ENCODE measurements at regions not wholly inside any gene's neighbourhood (a gene's known extent, or its start where the extent isn't known, plus 50 kb on each side); places are given as distances from the start of the nearest gene placed in this dataset.
"Not testable (repeated sequence)": the region's sequence is repeated elsewhere in the genome, so short reads cannot be mapped to it uniquely, and the experiment has no call there.

DNA sequence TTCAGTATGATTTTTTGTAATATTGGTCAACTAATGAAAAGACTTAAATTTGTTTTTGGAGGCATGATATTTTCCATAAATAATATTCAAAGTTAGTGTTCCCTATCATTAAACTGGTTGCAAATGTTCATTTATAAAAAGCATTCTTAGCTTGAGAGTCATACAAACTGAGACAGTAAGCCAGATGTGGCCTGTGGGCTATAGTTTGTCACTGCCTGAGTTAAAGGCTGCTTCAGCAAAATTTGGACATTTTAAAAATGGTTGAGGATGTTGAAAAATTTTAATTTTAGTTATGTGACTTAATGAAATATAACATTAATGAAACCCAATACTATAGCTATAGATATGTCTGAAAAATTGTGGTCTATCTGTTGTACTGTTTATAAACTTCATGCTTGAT, 180.2 kb upstream of the CACNA2D1 start:
- no peak for DNase-seq

DNA sequence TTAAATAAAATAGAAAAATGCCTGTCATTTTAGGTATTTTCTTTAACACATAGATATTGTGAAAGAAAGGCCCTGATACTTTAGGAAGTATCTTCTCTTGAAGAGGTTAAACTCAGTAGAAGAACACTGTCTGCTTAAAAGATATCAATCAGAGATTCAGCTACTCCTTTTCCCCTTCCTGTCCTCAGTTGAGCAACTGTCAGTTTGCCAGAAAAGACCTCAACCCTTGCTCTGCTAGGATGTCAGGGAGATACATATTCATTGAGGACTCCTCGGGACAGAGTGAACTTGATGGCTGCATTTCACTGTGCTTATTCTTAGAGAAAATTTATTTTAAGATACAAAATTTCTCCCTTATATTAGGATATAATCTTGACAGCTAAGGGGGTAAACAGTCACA, 173.6 kb upstream of the CACNA2D1 start:
- DNase-seq = no peak

DNA sequence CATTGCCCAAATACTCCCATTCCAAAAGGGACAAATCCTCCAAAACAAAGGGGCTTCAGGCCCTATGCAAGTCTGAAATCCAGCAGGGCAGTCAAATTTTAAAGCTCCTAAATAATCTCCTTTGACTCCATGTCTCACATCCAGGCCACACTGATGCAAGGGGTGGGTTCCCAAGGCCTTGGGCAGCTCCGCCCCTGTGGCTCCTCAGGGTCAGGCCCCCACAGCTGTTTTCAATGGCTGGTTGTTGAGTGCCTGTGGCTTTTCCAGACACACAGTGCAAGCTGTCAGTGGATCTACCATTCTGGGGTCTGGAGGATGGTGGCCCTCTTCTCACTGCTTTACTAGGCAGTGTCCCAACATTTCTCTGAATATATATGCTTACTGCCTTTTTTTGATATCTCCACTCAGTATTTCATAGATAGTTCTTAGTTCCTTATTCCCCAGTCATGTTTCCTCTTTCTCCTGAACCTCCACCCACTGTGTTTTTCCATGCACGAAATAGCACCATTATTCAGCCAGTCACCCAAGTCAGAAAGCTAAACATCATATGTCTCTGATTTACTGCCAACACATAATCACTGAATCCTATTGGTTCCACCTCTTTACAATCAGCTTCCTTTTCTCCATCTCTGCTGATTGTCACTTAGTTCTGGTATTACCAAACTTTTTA, 172.6 kb upstream of the CACNA2D1 start:
- no peak for DNase-seq

DNA sequence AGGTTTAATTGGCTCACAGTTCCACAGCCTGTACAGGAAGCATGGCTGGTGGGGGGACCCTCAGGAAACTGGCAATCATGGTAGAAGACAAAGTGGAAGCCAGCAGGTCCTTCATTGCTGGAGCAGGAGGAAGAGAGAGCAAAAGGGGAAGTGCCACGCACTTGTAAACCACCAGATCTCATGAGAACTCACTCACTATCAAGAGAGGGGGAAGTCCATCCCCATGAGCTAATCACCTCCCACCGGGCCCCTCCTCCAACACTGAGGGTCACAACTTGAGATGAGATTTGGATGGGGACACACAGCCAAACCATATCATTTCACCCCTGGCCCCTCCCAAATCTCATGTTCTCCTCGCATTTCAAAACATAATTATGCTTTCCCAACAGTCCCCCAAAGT, 171.9 kb upstream of the CACNA2D1 start:
- DNase-seq = no peak

DNA sequence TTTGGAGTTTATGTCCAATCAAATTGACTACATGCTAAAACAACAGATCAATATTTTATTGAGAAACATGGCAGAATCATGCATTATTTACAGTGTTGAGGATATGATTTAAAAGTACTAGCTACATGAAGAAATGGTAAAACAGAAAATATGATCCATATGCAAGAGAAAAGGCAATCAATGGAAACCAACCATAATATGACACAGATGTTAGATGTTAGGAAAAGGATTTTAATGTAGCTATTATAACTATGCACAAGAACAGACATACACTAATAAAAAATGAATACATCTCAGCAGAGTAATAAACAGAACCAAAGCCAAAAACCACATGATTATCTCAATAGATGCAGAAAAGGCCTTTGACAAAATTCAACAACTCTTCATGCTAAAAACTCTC, 166.2 kb upstream of the CACNA2D1 start:
- DNase-seq = no peak

DNA sequence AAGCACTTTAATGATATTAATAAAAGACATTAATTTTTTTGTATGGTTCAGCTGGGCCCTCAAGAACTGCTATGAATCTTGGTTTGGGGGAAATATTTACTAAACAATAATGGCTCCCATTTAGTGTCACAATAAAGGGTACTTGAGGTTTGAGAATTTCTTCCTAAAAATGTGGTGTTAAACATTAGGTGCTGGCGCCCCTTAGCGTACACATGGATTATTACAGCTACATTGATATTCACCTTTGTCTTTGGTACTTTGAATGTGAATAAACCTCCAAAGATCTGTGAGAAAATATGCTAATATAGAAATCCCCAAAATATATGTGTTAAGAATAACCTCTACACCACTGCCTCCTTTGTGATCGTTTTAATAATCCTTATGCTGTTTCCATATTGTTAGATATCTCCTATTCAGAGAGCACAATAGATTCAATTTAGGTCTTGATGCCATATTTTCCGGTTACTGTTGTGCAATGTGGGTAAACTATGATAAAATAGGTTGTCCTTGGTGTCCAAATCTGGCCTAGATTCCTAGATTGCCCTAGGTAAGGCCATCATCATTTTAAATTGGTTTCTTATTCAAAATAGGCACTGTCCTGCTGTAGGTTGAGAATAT, 161.8 kb upstream of the CACNA2D1 start:
- peak in 1 of 2 experiments; percentile 22 for DNase-seq

DNA sequence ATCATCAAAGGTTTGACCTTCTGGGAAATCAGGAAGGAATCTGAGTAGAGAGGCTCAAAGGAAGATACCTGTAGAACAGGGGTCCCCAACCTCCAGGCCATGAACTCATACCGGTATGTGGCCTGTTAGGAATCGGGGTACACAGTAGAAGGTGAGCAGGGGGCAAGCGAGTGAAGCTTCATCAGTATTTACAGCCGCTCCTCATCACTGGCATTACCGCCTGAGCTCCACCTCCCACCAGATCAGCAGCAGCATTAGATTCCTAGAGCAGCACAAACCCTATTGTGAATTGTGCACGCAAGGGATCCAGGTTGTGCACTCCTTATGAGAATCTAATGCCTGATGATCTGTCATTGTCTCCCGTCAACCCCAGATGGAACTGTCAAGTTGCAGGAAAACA, 158.5 kb upstream of the CACNA2D1 start:
- DNase-seq = no peak

DNA sequence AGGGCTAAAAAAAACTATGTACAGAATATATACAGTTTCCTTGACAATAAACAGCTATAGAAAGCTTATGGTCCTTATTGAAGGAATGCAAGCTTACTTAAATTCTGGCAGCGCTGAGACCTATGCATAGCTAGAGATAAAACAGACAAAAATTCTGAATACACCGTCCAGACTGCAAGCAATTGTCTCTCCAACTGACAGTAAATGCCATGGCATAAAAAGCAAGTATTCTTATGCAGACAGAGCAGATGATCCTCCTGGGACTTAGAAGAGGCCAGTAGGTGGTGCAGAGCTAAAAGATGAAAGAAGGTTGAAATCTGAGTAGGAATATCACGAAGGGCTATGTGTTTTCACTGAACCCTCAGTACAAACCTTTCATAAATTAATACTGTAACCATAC, 157.0 kb upstream of the CACNA2D1 start:
- peak; percentile 21 to 46 for DNase-seq

DNA sequence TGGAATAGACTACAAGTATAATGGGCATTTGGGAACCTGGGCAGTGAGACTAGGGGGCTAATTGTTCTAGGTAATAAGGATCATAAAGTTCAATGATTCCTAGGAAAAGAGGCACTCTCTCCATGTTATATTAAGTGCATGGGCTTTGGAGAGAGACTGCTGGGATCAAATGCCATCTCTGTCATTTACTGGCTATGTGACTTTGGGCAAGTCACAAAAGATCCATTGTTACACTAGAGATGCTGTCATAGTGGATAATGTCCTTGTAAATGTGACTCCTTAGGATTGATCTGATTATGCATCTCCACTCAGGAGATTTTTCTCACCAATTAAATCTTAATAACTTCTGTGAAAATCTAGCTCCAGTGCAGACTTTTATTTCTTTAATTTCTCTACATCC, 156.3 kb upstream of the CACNA2D1 start:
- no peak for DNase-seq

DNA sequence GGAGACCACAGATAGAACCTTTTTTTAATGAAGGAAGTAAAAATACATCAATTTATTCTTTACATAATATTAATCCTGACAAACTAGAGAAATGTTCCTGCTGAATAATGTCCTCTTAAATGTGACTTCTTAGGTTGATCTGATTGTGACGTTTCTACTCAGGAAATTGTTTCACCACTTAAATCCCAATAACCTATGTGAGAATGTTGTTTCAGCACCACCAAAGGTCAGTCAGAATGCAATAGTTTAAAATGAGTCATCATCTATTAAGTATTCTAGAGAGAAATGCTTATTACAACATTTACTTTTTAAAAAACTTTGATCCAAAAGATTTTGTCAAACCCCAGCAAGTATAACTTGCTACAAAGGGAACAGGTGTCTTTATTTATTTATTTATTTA, 155.4 kb upstream of the CACNA2D1 start:
- DNase-seq = no peak

DNA sequence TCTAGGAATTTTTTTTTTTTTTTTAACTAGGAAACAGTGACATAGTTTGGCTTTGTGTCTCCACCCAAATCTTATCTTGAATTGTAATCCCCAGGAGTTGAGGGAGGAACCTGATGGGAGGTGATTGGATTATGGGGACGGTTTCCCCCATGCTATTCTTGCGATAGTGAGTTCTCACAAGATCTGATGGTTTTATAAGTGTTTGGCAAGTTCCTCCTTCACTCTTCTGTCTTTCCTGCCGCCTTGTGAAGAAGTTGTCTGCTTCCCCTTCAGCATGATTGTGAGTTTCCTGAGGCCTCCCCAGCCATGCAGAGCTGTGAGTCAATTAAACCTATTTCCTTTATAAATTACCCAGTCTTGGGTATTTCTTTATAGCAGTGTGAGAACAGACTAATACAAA, 152.2 kb upstream of the CACNA2D1 start:
- not testable (repeated sequence) for DNase-seq

DNA sequence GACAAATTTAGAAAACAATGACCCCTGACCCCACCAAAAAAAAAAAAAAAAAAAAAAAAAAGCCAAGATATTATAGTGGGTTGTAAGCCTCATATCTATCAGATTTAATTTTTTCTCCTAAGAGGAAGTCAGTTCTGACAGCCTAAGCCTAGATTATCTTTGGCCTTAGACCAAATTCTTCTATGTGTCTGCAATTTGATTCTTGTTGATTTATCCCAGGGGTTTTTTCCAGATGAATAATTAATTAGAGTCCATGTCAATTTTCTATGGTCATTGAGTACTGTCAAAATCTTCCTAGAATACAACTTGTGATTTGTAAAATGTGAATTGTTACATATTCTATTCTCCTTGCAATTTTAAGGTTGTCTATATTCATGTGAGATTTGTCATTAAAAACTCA, 151.6 kb upstream of the CACNA2D1 start:
- no peak for DNase-seq

DNA sequence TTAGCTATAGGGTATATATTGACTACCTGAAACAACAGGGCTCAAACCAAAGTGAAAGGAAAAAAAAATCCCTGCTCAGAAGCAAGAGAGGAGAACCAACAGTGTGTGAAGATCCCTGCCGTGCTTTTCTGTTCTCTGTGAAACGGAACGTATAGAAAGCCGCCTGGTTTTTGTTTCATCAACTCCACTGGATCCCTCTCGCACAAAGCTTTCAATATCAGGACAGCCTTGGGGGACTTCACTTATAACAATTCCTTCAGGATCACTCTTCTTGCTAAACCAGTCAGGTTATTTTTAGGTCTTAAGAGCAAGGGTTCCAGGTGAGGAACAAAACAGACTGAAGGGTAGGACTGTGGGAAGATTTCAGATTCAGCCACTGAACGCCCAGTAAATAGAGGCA, 151.1 kb upstream of the CACNA2D1 start:
- peak; percentile 48 to 67 for DNase-seq

DNA sequence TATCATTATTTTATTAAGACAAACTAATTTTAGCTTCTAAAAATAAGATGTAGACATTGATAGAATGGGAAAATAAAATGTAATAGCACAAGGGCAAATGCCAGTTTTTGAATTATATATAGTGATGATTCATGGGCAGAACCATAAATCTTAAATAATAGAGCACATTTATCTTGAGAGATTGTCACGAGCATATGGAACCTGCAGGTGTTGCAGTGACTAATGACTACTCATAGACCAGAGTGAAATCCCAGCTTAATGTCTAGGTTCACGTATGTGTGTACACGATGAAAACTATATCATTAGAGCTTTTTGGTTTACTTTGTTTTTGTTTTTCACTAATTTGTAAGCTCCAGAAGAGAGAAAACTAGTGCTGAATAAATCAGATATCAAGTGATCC, 150.2 kb upstream of the CACNA2D1 start:
- DNase-seq = peak; percentile 8 to 36

DNA sequence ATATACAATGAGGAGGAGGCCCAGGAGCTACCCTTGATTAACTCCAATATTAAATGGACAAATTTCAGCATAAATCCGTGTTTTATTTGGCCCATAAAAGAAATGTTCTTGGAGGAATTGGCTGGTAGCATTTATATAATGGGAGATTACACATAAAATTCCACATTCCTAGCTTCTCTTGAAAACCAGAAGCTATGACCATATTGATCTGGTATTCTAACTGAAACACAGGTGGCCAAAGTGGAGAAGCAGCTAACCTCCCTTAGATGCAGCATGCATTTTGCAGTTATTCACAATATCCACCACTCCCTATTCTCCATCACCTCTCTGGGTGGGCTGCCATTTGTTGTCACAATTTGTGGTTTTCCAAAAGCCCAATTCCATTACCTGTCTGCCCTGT, 148.8 kb upstream of the CACNA2D1 start:
- no peak for DNase-seq

DNA sequence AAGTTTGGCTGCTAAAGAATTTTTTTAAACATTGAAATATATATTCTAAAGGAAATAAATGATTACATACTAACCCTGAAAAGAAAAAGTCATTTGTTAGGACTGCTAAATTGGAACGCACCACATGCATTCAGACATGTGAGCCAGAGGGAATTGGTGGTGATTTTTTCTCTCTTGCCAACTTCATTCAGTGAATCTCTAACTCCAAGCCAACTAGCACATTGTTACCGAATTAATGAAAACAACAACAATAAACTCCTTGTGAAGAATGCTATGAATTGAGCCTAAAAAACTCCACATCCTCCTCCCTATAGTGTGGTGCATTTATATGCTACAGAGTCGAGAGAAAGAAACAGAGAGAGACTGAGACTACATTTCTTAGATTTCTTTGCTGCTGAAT, 135.5 kb upstream of the CACNA2D1 start:
- DNase-seq = no peak

DNA sequence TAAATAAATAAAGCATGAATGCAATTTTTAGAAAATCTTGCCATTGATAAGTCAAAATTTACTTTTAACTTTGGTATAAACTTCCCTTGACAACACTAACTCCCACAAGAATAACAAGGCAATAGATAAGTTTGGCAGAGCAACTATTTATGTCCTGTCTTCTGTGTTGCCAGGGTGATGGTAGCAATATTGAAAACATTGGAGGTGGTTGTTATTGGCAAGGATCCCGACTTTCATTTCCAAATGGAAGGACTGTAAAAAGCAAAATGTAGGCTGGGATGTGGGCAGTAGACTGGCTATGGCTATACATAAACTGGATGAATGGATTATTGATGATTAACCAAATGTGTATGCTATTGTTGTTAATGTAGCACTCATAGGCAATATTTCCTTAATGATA, 134.9 kb upstream of the CACNA2D1 start:
- DNase-seq = no peak

DNA sequence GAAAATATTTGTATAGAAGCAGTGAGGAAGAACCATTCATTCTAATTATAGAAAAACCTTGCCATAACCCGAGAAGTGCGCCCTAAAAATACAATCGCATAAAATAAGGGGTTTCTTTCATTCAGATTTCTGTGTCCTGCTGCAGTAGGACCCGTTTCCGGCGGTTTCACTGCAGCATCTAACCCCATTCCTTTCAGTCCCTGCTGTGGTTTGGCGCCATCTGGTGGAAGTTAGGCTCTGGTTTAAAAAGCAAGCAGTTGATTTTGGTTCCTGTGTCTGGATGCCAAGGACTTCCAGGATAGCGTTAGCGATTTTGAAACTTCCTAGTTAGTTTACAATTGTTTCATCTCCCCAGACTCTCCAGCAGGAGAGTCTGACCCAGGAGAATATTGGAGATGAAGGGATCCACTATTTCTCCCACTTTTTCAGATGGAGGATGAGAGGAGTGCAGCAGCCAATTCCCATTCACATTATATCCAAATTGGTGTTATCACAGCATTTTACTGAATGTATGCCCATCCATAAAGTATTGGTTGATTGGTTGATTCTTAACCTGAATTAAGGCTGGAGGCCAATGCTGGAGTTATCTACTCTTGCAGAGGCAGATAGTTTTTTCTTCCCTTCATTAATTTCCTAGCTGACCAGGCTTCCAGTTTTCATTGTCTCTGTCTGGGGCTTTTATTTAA, 128.8 kb upstream of the CACNA2D1 start:
- peak; percentile 77 to 84 for DNase-seq

DNA sequence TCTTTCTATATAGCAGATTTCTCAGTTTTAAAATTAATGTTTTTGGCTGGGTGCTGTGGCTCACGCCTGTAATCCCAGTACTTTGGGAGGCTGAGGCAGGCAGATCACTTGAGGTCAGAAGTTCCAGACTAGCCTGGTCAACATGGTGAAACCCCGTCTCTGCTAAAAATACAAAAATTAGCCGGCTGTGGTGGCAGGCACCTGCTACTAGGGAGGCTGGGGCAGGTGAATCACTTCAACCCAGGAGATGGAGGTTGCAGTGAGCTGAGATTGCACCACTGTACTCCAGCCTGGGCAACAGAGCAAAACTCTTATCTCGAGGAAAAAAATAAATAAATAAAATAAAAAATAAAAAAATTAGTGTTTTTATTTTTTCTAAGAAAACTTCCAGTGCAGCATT, 127.5 kb upstream of the CACNA2D1 start:
- not testable (repeated sequence) for DNase-seq

DNA sequence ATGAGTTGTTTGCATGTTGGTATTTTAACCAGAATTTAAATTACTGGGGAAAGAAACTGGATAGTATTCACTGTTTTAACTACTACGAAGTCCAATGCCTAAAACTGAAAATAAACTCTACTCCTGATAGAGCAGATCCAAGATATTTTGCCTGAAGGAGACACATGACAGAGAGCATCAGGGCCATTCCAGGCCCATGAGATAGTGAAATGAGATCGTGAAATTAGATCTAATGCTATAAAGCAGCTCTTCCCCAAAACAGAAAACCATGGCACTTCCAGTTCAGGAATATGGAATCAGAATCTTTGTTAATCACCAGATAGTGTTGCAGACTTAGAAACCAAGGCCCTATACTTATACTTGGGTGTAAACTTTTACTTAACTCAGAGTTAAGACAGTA, 124.3 kb upstream of the CACNA2D1 start:
- DNase-seq = no peak

DNA sequence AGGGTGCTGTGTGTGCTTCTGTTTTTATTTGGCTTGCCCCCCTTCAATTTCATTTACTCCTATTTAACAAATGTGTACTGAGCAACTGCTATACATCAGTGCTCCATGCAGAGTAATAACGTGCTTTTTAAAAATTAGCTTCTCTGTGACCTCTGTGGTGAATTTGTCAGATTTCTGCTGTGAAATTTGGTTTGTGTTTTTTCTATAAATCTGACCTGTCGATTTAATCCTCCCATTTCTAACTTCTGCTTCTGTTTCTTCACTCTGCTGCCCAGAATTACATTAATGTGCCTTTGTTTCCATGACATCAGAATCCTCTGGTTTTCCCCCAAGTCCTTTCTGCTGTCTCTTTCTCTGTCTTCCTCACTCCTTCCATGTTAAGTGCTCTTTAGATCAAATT, 123.8 kb upstream of the CACNA2D1 start:
- DNase-seq = no peak

DNA sequence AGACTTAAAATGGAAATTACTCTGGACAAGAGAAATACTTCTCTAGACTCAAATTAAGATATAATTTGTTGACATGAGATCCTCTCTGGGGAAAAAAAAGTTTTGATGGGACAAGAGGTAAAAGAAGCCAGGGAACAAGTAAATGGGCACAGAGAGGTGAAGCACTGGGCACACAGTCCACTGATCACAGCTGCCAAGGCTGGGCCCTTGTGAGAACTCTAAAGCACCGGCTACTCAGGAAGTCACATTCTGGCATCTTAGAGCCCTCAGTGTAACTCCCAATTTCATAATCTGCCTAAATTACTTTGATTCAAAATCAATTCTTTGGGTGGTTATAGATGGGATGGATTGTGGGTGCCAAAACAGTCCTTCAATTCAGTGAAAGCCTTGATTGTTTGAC, 123.2 kb upstream of the CACNA2D1 start:
- DNase-seq = no peak

DNA sequence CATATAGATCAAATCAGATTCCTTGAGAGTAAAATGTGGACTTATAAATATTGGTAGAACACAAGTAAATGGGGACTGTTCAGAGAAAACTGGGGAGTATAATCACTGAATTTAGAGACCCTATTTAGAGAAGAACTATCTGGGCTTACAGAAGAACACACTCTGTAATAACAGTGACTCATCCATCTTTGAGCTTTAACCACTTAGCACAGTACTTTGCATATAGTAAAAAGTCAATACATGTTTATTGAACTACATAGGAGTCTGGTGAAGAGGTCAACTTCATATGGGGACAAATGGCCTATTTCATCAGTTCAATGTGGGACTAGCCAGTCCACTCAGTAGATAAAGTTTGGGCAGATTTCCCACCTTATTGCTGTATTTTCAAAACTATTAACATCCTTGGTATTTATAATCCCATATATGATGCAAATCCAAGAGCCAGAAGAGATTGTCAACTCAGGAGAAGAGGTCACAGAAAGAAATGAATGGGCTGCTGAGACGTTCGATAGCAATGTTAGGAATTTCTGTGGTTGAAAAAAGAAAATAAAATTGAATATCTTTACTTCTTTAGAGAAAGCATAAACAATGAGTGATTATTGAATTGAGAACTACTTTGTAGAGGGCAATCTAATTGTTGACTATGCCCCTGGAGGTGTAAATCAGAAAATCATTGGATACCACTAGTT, 119.3 kb upstream of the CACNA2D1 start:
- DNase-seq = no peak
